GM12872 (cell line): ENCODE measurements at regions not wholly inside any gene's neighbourhood (a gene's known extent, or its start where the extent isn't known, plus 50 kb on each side); places are given as distances from the start of the nearest gene placed in this dataset.

Source experiments
- TF ChIP-seq, protein P1 (sequence below): IDR thresholded peaks from 3 replicates; pipeline ENCODE4 v1.5.1; 2011; ENCODE audit warnings: low read depth, mild to moderate bottlenecking, low read length, moderate library complexity; ENCODE audit not compliant: insufficient read depth

- TF ChIP-seq, protein P1, sequence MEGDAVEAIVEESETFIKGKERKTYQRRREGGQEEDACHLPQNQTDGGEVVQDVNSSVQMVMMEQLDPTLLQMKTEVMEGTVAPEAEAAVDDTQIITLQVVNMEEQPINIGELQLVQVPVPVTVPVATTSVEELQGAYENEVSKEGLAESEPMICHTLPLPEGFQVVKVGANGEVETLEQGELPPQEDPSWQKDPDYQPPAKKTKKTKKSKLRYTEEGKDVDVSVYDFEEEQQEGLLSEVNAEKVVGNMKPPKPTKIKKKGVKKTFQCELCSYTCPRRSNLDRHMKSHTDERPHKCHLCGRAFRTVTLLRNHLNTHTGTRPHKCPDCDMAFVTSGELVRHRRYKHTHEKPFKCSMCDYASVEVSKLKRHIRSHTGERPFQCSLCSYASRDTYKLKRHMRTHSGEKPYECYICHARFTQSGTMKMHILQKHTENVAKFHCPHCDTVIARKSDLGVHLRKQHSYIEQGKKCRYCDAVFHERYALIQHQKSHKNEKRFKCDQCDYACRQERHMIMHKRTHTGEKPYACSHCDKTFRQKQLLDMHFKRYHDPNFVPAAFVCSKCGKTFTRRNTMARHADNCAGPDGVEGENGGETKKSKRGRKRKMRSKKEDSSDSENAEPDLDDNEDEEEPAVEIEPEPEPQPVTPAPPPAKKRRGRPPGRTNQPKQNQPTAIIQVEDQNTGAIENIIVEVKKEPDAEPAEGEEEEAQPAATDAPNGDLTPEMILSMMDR = no peak
These were observed 1502.2 kb downstream of the GRIK2 start for GRCh38 chr6:102895683-102896082.

GRCh38 chr6:102885165-102885564 lies 1491.7 kb downstream of the GRIK2 start:
- TF ChIP-seq, protein P1 = no peak

- TF ChIP-seq, protein P1 = no peak
These were observed 1459.9 kb downstream of the GRIK2 start for GRCh38 chr6:102853249-102853955.

DNA sequence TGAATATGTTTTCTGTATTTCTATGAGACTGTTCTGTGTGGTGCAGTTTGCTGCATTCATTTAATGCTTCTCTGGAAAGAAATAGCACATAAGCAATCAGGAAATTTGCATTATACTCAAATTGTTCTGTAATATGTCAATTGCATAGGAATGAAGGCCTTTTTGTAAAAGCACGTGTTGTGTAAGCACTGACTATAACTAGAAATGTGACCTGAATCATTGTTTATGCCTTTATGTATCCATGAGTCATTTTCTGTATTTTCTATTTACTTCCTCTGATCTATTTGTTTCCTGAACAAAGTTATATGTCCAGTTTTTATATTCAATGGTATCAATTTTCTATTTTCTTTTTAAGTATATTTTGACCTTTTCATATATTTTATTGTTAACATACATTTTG lies 1455.3 kb downstream of the GRIK2 start:
- TF ChIP-seq, protein P1 = no peak

DNA sequence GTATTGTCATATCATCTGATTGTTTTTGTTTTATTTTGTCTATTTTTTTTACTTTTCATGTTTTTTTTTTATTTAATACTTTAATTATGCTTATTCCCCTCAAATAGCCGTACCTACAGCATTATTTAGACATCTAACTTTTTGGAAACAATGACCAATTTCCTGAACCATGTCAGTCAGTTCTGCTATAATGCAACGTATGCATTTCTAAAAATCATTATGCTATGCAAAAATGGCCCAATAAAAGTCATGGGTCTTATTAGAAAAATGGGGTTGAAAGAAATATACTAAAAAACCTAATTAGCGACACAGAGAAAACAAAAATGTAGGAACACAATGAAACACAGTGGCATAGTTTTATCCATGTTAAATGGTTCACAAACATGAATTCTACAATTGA lies 1454.7 kb downstream of the GRIK2 start:
- TF ChIP-seq, protein P1 = no peak

- TF ChIP-seq, protein P1 = no peak
These were observed 1447.6 kb downstream of the GRIK2 start for GRCh38 chr6:102841060-102841459.

DNA sequence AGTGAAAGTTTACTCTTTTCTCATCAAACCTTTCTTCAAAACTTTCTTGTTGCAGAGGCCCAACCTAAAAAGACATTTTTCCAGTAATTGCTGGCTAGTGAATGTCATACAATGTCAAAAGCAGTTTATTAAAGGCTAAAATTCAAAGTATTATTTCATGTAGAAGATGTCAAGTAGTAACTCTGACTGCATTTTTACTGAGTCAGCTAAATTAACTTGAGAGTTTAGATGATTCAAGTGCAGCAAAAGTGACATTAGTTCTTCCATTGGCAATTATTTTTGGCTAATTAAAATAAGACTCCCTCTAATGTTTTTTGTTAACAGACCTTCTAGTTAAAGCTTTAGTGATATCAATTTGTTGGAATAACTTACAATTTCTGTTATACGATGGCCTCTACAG lies 1438.5 kb downstream of the GRIK2 start:
- TF ChIP-seq, protein P1 = no peak
